Renal pelvis (tissue), 1 donor: ENCODE measurements at regions not wholly inside any gene's neighbourhood (a gene's known extent, or its start where the extent isn't known, plus 50 kb on each side); places are given as distances from the start of the nearest gene placed in this dataset.

Experiments
- DNase-seq: peaks from one replicate; pipeline ENCODE4 v3.0.0-alpha.2; 2013

GRCh38 chr9:36764364-36765076, 191.8 kb downstream of the MELK start:
- no peak for DNase-seq

DNA sequence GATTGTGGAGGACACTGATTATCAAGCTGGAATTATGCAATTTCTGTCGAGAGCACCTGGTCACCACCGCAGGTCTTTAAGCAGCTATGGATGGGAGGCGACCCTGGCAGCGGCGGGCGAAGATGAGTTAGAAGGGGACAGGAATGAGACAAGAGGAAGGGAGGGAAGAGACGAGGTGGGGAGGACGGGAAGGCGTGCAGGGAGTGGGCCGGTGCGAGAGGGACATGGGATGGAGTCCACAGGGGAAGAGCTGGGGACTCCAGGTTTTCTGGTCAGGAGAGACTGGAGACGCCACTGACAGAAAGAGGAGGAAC, 192.3 kb downstream of the MELK start:
- no peak for DNase-seq

- peak; percentile 46 for DNase-seq
These were observed 193.0 kb downstream of the MELK start for GRCh38 chr9:36765468-36766341.

DNA sequence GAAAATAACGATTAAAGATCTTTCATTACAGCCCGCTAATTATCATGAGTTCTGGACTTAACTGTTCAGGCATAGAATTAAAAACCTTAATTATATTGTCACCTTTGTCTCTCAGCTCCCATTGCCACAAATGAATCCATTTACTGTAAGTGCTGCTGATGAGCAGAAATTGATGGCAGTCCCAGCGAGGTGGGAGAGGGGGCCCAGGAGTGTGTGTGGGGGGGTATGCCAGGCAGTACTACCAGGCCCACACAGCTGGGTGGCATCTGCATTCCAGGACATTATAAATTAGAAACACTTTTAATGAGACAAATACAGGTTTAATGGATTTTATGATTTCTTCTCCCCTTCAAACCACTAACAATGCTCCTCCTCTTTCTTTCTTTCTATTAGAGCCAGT, 196.0 kb downstream of the MELK start:
- DNase-seq = no peak

DNA sequence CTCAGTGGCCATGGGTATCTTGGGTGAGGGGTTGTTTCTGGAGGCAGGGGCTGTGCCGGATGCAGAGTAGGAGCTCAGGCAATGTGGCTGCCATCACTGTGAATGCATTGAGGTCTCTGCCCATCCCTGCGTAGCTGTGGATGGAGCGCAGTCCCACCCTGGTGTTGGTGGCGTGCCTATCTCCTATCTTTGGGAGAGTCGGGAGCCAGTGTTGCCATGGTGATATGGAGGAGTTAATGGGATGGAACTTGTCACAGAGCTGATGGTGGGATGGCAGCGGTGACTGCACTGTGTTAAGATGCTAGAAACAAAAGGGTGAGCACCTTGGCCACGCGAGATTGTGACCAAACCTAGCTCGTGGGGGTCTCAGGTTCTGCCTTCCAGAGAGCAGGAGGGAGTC, 197.3 kb downstream of the MELK start:
- no peak for DNase-seq

GRCh38 chr9:36772449-36773403, 200.0 kb downstream of the MELK start:
- DNase-seq = peak; percentile 57

- no peak for DNase-seq
These were observed 206.0 kb downstream of the MELK start for GRCh38 chr9:36778682-36779081.

DNA sequence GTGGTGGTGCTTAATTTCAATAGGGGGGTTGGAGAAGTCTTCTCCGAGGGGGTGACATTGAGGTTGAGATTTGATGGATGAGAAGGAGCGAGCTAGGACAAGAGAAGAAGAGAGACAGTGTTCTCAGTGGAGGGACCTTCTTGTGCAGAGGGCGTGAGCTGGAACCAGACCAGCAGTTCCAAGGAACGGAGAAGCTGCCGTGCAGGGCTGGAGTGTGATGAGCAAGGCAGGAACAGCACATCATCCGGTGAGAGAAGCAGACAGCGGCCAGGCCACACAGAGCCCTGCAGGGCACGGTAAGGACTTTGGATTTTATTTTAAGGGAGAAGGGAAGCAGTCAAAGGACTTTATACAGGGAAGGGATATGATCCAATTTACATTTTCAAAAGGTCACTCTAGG, 206.9 kb downstream of the MELK start:
- no peak for DNase-seq

- DNase-seq = no peak
These were observed 207.5 kb downstream of the MELK start for GRCh38 chr9:36780186-36780585.

DNA sequence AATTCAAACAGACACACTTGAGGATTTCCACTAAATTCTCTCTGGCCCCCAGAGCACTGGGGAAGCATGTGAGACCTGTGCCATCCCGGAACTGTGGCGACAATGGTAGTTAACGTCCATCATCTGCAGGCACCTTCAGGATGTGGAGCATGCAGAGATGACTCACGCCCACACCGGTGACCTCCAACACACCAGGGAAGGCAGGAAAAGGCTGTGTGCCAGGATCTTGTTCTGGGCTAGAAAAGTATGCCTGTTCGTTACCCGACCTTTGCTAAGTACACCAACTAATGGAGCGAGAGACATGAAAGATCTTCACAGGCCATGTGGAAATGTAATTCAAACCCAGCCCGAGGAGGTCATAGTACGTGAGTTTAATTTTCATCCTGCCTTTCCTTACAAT, 208.8 kb downstream of the MELK start:
- DNase-seq = peak; percentile 41
